ENCODE measurements at regions not wholly inside any gene's neighbourhood (a gene's known extent, or its start where the extent isn't known, plus 50 kb on each side); places are given as distances from the start of the nearest gene placed in this dataset.

DNA sequence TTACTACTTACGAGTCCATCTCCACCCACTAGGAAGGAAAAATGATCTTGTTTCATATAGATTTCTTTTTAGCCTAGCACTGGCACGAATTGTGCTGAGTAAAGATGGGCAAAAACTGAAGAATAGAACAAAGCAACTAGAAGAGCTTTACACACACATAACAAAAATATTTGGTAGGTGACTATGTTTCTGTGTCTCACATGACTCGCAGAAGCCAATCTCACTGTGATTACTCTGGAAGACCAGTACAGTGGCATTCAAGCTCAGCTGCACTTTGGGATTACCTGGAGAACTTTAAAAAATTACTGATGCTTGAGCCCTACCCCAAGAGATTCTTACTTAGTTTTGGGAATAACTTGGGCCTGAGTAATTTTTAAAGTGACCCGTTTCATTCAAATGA, 378.7 kb downstream of the METTL4 start:
- Mint-ChIP-seq H3K9me3 (peaks cover 16% of the 10 kb centered on the region), H3K27me3 (ENCODE audit: insufficient read depth) (peaks cover 9% of the 10 kb centered on the region), H3K36me3 (ENCODE audit: low read depth) (no peaks in the 10 kb centered on the region), H3K4me1 (no peaks in the 10 kb centered on the region), H3K27ac (no peak overlapping the region), H3K4me3 (no peak overlapping the region)
- H3K4me3 ChIP-seq (ENCODE audit: low read length): no peak overlapping the region
- H3K36me3 ChIP-seq (ENCODE audit: control insufficient read depth, insufficient read depth, low read length): no peaks in the 10 kb centered on the region
- no peaks in the 10 kb centered on the region for H3K27me3 ChIP-seq (ENCODE audit: control insufficient read depth, insufficient read depth, low read length, poor library complexity, severe bottlenecking)
- H3K27ac ChIP-seq (ENCODE audit: low read depth, low read length): no peak overlapping the region
- WGBS, 2 experiments (ENCODE audit: insufficient coverage in 1 of 2, insufficient read length in 1 of 2): 89% methylated on average over 4 of the region's 4 CpGs; no CpG with 5 or more reads in 1 of the 2 experiments
- H3K9me3 ChIP-seq (ENCODE audit: control insufficient read depth, low read length): peaks cover 15% of the 10 kb centered on the region
- no peak for DNase-seq
- H3K9ac ChIP-seq (ENCODE audit: extremely low read depth, low read length, poor library complexity, severe bottlenecking): no peak overlapping the region
- TF ChIP-seq, protein P1, sequence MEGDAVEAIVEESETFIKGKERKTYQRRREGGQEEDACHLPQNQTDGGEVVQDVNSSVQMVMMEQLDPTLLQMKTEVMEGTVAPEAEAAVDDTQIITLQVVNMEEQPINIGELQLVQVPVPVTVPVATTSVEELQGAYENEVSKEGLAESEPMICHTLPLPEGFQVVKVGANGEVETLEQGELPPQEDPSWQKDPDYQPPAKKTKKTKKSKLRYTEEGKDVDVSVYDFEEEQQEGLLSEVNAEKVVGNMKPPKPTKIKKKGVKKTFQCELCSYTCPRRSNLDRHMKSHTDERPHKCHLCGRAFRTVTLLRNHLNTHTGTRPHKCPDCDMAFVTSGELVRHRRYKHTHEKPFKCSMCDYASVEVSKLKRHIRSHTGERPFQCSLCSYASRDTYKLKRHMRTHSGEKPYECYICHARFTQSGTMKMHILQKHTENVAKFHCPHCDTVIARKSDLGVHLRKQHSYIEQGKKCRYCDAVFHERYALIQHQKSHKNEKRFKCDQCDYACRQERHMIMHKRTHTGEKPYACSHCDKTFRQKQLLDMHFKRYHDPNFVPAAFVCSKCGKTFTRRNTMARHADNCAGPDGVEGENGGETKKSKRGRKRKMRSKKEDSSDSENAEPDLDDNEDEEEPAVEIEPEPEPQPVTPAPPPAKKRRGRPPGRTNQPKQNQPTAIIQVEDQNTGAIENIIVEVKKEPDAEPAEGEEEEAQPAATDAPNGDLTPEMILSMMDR (conservative IDR thresholded peaks at IDR 0.05): no peak
- no peaks in the 10 kb centered on the region for H3K4me1 ChIP-seq (ENCODE audit: control insufficient read depth, insufficient read depth, low read length)

GRCh38 chr18:2197946-2198345, 373.4 kb downstream of the METTL4 start:
- WGBS, 2 experiments (ENCODE audit: insufficient coverage in 1 of 2, insufficient read length in 1 of 2): 83 to 100% methylated on average over 1 to 3 of the region's 4 CpGs
- Mint-ChIP-seq H3K4me1 (no peaks in the 10 kb centered on the region), H3K9me3 (peaks cover 12% of the 10 kb centered on the region), H3K4me3 (no peak overlapping the region), H3K36me3 (ENCODE audit: low read depth) (no peaks in the 10 kb centered on the region), H3K27me3 (ENCODE audit: insufficient read depth) (peaks cover 4% of the 10 kb centered on the region), H3K27ac (no peak overlapping the region)
- H3K36me3 ChIP-seq (ENCODE audit: control insufficient read depth, insufficient read depth, low read length): no peaks in the 10 kb centered on the region
- no peaks in the 10 kb centered on the region for H3K4me1 ChIP-seq (ENCODE audit: control insufficient read depth, insufficient read depth, low read length)
- no peak overlapping the region for H3K27ac ChIP-seq (ENCODE audit: low read depth, low read length)
- H3K9me3 ChIP-seq (ENCODE audit: control insufficient read depth, low read length): peaks cover 10% of the 10 kb centered on the region
- no peaks in the 10 kb centered on the region for H3K27me3 ChIP-seq (ENCODE audit: control insufficient read depth, insufficient read depth, low read length, poor library complexity, severe bottlenecking)
- H3K9ac ChIP-seq (ENCODE audit: extremely low read depth, low read length, poor library complexity, severe bottlenecking): no peak overlapping the region
- H3K4me3 ChIP-seq (ENCODE audit: low read length): no peak overlapping the region
- DNase-seq: no peak
- TF ChIP-seq, protein P1 (conservative IDR thresholded peaks at IDR 0.05): no peak

DNA sequence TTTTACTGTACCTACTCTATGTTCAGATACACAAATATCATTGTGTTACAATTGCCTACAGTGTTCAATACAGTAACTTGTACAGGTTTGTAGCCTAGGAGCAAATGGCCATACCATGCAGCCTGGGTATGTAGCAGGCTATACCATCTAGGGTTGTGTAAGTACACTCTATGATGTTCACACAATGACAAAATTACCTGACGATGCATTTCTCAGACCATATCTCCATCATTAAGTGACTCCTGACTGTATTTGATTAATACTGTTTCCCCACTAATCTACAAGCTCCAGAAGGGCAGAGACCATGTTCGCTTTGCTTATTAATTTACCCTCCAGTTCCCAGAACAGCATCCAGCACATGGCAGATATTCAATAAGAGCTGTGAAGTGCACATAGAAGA, 372.2 kb downstream of the METTL4 start:
- H3K27ac ChIP-seq (ENCODE audit: low read depth, low read length): no peak overlapping the region
- no peaks in the 10 kb centered on the region for H3K4me1 ChIP-seq (ENCODE audit: control insufficient read depth, insufficient read depth, low read length)
- H3K27me3 ChIP-seq (ENCODE audit: control insufficient read depth, insufficient read depth, low read length, poor library complexity, severe bottlenecking): no peaks in the 10 kb centered on the region
- TF ChIP-seq, protein P1 (conservative IDR thresholded peaks at IDR 0.05): no peak
- WGBS, 2 experiments (ENCODE audit: insufficient coverage in 1 of 2, insufficient read length in 1 of 2): 92% methylated on average over 2 of the region's 2 CpGs; no CpG with 5 or more reads in 1 of the 2 experiments
- no peaks in the 10 kb centered on the region for H3K36me3 Mint-ChIP-seq (ENCODE audit: low read depth)
- no peak overlapping the region for H3K4me3 ChIP-seq (ENCODE audit: low read length)
- H3K27ac Mint-ChIP-seq: no peak overlapping the region
- H3K4me1 Mint-ChIP-seq: no peaks in the 10 kb centered on the region
- peaks cover under 1% of the 10 kb centered on the region for H3K9me3 ChIP-seq (ENCODE audit: control insufficient read depth, low read length)
- no peak overlapping the region for H3K4me3 Mint-ChIP-seq
- peaks cover 4% of the 10 kb centered on the region for H3K27me3 Mint-ChIP-seq (ENCODE audit: insufficient read depth)
- no peak for DNase-seq
- H3K9ac ChIP-seq (ENCODE audit: extremely low read depth, low read length, poor library complexity, severe bottlenecking): no peak overlapping the region
- no peaks in the 10 kb centered on the region for H3K36me3 ChIP-seq (ENCODE audit: control insufficient read depth, insufficient read depth, low read length)
- H3K9me3 Mint-ChIP-seq: peaks cover 3% of the 10 kb centered on the region
